HTR-8/SVneo (cell line): ENCODE measurements at regions not wholly inside any gene's neighbourhood (a gene's known extent, or its start where the extent isn't known, plus 50 kb on each side); places are given as distances from the start of the nearest gene placed in this dataset.

Source experiments
- DNase-seq: peaks from one replicate; pipeline ENCODE4 v3.0.0; 2011; ENCODE audit warnings: low spot score, mixed read lengths; ENCODE audit not compliant: insufficient read length
- FAIRE-seq: peaks from 2 replicates; lab custom pipeline; 2011; peaks lifted over from hg19 to GRCh38; lab: Jason Lieb, UNC

DNA sequence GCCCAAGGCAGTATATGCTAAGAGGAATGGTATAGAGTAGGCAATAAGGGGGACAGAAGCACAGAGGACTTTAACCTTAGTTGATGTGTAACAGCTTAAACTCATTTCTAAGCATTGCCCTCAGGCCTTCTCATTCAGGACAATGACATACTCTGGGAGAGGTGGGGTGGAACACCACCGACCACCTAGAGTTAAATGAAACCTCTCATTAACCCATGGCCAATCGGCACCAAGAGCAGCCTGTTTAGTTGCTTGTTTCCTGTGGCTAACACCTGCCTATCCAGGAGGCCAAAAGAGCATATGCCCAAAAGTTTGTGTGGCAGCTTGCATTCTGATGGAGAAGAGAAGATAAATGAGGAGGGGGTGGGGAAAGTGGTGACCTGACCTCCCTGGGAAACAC is 50.0 kb downstream of the PABIR2 start:
- FAIRE-seq = no peak
- DNase-seq = no peak

DNA sequence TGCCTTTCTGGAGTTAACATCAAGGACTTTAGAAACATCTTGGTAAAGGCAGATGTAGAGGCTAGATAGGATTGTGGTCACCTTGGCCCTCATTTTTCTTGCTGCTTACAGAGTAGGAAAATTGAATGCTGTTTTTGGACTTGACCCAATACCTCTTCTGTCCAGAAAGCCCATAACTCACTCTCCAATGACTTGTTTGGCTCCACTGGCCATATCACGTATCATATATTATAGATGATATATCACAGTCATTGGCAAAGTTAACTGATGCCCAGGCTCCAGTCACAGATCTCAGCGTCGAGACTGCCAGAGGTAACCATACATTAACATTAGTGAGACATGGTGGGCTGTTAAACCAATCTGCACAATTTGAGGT is 50.6 kb downstream of the PABIR2 start:
- no peak for DNase-seq
- FAIRE-seq = no peak

DNA sequence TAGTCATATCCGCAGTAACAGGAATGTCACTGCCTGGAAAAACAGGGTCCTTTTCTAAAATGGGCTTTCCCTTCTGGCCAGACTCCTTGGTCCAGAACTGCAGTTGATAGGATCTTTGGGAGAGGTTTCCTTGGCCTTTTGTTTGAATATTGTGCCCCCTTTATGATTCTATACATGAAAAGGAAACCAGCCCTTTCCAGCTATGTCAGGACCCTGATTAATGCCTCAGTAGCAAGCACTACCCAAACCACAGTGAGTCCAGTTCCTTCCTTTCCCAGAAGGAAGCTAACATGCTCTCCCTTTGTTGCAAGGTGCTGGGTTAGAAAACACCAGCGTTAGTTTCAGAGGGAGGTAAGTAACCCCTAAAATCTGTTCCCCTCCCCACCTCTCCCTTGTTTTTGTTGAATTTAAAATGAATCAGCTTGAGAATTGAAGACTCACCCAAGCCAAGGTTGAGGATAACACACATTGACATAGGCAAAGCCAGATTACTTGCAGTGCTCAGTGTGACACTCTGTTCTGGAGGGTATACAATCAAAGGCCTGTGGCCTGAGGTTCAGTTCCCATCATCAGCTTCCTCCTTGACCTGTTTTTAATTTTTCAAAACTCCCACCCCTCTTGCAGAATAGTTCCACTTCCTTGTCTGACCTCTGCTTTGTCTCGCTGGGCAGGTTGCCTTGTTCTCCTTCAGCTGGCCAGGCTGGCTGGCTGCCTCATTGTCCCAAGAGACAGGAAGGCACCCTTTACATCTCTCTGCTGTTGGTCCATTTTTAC is 51.2 kb downstream of the PABIR2 start:
- DNase-seq (no peak), FAIRE-seq (no peak)

DNA sequence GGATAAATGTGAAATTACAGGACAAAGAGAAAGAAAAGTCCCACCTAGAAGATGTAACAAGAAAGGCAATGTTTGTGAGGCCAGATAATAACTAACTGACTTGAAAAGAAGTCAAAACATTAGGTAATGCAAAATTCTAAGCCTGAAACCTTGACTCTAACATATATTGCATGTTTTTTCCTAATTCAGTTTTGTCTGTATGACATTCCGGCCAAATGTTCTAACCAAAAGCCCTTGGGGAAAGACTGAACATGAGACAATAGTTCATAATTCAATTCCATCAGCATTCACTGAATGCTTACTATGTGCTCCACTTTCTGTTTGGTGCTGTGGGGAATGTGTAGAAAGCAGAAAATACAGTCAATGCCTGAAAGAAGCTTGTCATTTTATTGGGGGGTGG is 53.9 kb downstream of the PABIR2 start:
- DNase-seq (no peak), FAIRE-seq (no peak)

DNA sequence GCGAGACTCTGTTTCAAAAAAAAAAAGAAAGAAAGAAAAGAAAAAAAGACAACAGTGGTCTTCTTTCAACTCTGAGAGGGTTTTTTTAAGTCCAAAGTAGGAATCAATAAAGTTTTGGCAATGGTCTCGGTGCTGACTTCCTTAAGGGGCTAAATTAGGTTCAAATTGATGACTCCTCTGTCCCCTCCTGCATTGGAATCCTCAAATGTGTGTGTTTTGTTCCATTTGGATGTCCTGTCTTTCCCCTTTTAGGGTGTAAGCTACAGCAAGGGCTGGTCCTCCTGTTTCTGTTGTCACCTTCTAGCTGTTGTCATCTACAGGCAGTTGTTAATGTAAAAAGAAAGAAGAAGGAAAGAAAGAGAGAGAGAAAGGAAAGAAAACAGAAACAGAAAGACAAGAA is 54.4 kb downstream of the PABIR2 start:
- no peak for FAIRE-seq
- DNase-seq = no peak

DNA sequence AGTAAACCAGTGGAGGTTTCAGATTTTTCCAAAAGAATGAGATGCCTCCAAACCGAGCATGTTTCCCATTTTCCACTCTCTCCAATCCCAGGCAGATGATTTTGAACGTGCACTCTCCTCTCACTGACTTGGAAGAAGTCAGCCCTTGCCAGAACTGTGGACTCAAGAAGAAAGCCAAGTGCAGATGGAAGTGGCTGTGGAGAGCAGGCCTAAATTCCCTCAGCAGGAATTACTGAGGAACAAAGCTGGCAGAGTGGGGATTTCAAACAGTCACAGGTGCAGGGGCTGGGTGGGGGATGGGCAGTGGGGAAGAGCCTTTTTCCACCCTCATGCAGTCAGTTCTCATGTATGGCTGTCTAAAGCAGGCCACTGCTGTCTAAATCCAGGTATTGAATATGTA is 55.3 kb downstream of the PABIR2 start:
- FAIRE-seq (no peak), DNase-seq (no peak)

DNA sequence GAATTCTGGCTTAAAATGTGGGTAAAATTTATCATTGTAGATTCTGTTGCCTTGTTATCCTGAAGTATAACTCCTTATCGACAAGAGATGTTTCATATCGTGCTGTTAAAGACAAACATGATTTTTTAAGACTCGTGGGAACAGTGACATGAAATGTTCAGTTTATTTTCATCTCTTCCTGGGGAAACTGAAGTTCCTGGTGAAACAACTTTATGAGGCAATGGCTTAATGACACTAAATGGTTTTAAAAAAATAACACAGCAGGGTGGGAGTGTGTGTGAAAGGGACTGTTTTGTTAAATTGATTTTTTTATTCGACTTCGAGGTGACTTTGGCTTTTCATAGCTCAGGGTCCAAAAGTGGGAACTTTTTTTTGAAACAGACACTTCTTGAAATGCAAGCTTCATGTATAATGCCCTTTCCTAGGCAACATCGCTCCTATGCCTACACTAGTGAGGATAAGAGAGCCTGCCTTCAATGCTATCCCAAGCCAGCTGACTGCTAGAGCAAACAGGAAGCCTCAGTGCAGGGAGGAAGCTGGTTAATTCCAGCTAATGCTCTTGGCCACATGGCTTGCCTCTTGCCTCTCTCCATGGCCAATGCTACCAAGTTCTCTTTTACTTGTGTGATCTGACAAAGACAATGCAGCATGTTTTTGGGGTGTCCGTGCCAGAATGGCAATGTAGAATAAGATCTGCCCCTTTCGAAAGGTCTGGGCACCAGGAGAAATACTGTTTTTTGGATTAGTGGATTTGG is 57.8 kb downstream of the PABIR2 start:
- no peak for DNase-seq
- FAIRE-seq = no peak

DNA sequence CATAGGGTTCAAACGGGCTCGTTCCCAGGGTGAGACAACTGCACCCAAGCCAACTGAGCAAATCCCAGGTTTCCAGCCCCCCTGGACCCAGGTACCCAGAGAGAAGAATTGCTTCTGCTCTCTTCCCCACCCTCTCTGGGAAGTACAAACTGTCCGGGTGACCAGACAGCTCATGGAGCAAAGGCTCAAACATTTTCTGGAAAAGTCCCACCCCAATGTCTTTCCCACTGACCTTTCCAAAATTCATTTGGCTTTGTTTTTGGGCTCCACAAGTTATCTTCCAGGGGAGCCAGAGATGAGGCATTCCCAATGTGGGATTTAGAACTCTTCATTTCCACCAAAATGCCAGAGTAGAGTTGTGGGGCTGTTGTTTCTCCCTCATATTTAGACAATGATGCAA is 58.6 kb downstream of the PABIR2 start:
- FAIRE-seq (no peak), DNase-seq (no peak)

DNA sequence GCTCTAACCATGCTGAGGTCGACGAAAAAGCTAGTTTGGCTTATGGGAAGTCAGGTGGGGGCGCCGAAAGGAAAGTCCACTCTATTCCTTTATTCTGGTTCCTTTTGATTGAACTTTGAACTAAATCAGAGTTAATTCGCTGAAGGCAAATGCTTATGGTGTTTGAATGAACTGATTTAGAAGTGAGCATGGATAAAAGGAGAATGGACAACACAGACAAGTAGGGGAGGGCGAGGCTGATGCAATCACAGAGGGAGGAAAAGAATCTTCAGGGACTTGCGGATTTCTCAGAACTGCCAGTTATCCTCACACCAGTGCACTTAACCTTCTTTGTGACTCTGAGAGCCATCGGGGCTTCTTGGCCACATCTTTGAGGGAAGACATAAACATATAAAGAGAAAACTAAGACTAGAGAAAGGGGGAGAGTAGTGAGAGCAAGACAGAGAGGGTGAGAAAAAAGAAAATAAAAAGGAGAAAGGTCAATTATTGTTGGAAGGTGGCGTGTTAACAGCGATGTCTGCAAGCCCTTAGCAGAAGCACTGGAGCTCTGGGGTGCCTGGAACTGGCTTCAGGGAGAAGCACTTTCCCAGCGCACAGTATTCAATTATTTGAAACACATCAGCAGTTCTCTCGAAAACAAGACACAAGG is 59.2 kb downstream of the PABIR2 start:
- no peak for FAIRE-seq
- DNase-seq = no peak

DNA sequence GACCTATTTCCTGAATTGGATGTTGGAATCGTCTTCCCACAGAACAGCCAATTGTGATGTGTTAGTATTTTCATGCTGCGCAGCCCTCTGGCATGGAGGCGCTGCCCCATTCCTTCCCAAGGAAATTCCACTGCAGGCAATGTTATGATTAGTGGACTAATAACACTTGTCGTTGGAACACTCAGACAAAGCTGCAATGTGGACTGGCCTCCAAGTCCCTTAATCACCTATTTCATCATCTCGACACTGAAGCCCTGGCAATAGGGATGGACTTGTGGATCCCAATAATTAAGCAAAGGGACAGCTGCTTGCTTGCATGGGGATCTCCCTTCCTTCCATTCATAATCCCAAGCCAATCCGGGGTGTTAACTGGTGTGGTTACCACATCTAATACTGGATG is 59.9 kb downstream of the PABIR2 start:
- FAIRE-seq = no peak
- DNase-seq = no peak

DNA sequence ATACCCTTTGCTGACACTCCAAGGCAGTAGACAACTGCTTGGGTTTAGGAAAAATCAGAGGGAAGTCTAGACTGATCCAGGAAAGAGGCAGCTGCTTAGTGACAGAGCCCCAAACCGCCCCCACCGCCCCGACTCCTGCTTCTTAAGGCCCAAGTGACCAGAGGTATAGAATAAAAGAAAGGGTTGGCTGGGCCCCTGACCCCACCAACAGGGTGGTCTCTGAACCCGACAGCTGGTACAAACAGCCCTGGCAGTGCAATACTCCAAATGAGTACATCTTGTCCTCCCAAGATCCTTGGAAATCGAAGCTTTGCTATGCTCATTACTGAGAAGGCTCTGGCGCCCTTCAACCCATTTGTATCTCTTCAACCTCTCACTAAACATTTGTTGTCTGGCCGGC is 60.6 kb downstream of the PABIR2 start:
- FAIRE-seq = no peak

DNA sequence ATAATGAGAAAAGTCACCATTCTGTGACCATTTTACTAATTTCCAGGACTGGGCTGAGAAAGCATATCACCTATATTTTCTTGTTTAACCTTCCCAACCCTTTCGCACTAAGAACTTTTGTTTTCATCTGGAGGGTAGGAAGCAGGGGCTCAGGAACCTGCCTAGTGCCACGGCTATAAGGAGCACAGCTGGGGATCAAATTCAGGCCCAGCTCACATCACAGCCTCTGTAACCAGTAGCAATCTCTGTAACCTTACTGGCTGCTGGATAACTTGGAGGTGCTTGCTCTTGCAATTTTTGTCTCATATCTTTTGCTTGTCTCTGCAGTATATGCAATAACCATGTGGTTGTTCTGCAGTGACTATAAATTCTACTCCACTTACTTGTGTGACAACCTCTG is 62.0 kb downstream of the PABIR2 start:
- no peak for DNase-seq
- FAIRE-seq = no peak

More for the DNA sequence above, 60.6 kb downstream of the PABIR2 start:
- DNase-seq = no peak

DNA sequence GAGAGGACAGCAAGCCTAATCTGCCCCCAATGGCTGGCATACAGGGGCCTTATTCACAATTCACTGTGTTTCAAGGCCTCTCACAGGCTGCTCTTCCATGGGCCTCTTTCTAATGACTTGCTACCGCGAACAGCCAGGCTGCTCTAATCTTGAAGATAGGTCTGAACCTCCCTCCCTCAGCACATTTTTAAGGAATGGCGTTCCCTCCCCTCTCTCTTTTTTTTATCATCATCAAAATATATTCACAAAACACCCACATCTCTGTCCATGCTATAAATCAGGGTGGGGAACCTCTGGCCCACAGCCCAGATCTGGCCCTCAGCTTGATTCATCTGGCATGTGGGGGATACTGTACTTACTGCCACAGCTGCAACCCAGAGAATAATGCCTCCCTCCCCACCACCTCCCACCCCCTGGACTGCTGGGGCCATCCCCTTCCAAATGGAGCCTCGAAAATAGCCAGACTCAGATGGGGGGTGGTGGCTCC is 62.5 kb downstream of the PABIR2 start:
- DNase-seq (peak; percentile 15), FAIRE-seq (no peak)

DNA sequence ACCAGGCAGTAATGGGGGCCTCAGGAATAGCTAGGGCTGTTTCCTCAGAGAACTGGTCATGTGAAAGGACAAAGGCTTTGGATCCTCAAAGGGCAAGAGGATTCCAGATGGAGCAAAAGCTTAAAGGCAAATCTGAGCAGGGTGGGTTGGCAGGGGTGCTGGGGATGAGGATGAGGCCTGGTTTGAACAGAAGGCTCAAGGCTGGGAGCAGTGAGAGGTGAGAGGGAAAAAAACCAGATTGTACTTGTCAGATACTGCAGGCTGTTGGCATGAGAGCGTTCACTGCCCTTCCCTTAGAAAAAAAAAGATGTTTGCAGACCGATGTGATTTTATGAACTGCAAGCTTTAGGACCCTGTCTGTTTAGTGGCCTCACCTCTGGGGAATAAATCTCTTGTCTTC is 63.4 kb downstream of the PABIR2 start:
- FAIRE-seq (no peak), DNase-seq (no peak)

DNA sequence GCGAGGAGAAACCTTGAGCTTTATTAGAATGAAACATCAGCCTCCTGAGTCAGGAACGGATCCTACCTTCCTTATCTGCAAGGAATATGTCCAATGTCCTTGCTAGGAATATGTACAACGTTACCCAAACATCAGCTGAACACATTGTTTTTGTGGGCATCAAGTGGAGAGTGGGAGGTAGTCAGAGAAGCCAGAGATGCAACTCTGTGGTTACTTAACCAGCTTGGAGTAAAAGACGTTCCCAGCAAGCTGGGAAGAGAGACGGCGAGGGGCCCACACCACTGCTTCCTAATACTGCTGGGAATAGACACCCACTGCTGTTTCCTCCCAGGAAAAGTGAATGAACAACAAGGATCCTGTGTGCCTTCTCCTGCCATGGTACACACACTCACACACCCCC is 64.3 kb downstream of the PABIR2 start:
- no peak for FAIRE-seq
- DNase-seq = no peak

DNA sequence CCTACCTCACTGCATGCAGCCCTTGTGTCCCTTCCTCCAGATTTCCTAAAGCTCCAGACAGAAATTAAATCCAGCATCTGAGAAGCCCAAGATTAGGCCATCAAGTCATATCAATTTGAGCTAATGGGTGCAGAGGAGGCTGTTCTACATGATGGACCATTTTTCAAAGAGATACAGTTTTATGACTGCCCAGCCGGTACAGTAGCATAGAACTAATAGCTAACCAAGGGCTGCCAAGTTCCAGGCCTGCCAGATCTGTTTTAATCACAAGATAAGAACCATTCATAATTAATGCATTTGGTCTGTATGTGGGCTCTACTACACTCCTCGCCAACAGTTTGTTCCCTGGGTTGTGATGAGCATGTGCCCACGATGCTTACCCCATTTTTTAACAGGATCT is 64.9 kb downstream of the PABIR2 start:
- FAIRE-seq = no peak

DNA sequence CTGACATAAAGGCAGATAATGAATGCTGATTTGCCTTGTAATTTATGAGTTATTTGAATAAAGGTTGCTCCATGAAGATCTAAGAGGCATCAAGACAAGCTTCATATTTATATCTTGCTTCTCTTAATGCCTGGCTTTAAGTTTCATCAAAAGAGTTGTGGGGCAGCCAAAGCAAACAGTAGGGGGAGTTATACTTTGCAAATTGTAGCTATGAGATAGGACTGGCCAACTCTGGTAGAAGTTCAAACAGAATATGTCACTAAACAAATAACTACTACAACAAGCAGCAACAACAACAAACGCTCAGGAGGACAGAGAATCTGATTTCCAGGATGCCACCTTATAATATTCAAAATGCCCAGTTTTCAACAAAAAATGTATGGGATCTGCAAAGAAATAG is 69.1 kb upstream of the PLAC1 start:
- FAIRE-seq = no peak

More for the DNA sequence above, 64.9 kb downstream of the PABIR2 start:
- no peak for DNase-seq

DNA sequence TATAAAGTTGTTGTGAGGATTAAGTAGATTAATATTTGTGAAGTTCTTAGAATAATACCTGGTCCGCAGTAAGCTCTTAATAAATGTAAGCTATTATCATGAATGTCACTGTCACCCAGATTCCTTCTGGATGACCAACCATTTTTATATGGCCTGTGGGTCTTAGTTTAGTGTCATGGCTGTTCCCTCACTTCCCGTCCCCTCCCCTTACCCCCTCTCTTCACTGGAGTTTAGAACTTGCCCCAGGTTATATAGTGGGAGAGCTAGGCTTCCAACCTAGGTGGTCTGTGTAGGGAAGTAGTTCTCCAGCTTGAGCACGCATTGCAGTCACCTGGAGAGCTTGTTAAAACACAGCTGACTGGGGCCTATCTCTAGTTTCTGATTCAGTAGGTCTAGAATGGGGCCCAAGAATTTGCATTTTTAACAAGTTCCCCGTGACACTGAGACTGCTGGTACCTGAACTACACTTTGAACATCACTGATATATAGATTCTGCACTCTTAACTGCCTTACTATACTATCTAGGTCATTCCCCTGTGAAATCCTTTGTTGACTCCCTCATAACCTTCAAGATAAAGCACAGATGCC is 66.9 kb upstream of the PLAC1 start:
- FAIRE-seq (no peak), DNase-seq (no peak)

More for the DNA sequence above, 69.1 kb upstream of the PLAC1 start:
- DNase-seq = no peak

DNA sequence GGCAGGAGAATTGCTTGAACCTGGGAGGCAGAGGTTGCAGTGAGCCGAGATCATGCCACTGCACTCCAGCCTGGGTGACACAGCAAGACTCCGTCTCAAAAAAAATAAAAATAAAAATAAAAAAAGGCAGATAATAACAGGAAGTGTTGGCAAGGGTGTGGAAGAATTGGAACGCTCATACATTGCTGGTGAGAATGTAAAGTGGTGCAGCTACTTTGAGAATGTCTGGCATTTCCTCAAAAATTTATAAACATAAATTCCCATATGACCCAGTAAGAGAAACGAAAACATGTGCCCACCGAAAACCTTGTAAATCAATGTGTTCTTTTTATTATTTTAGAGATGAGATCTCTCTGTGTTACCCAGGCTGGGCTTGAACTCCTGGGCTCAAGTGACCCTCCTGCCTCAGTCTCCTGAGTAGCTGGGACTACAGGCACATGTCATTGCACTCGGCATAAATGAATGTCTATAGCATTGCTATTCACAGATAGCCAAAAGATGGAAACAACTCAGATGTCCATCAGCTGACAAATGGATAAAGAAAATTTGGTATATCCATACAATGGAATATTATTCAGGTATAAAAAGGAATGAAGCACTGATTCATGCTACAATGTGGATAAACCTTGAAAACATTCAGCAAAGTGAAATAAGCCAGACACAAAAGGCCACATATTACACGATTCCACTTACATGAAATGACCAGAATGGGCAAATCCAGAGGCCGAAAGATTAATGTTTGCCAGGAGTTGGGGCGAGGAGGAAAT is 63.7 kb upstream of the PLAC1 start:
- DNase-seq = no peak
- no peak for FAIRE-seq

DNA sequence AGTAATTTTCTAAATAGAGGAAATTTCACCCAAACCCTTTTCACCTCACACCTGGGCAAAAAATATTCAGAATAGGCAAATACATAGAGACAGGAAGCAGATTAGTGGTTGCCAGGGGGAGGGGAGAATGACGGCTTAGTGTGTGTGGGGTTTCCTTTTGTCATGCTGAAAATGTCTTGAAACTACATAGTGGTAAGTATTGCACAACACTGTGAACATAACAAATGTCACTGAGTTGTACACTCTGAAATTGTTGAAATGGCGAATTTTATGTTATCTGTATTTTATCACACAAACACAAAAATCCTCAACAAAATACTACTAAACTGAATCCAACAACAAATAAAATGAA is 60.7 kb upstream of the PLAC1 start:
- DNase-seq (no peak), FAIRE-seq (no peak)
